IMR-90 (cell line): ENCODE measurements at regions not wholly inside any gene's neighbourhood (a gene's known extent, or its start where the extent isn't known, plus 50 kb on each side); places are given as distances from the start of the nearest gene placed in this dataset.

Source experiments
- BHLHE40 ChIP-seq: fragments of 150-350 bp; IDR thresholded peaks from 2 replicates; pipeline ENCODE4 v1.6.1; 2016; ENCODE audit warnings: mild to moderate bottlenecking, low read depth, low read length
- POLR2A ChIP-seq: IDR thresholded peaks from 2 replicates; pipeline ENCODE4 v1.6.1; 2012; ENCODE audit warnings: mild to moderate bottlenecking, low read depth, low read length
- TF ChIP-seq, protein P1 (sequence below): conservative IDR thresholded peaks from 2 replicates; pipeline ENCODE4 v1.5.1; 2012; ENCODE audit warnings: mild to moderate bottlenecking, low read depth, low read length, improper control_type of control experiment

DNA sequence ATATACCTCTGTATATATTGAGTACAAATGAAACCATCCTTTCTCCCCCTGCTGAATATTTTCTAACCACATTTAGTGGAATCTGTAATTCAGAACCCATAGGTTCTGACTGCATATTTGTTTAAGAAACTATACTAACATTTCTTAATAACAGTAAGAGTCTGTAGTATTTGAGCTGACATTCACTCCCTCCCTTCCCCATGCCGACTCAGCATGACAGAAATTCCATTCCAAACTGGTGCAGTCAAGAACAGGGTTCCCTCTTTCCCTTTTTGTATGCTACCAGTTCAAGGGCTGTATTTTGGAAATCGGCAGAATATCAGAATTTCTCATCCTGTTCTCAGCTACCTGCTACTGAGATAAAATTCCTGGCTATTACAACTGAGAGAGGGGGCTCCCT, 796.6 kb upstream of the DPPA4 start:
- TF ChIP-seq, protein P1, sequence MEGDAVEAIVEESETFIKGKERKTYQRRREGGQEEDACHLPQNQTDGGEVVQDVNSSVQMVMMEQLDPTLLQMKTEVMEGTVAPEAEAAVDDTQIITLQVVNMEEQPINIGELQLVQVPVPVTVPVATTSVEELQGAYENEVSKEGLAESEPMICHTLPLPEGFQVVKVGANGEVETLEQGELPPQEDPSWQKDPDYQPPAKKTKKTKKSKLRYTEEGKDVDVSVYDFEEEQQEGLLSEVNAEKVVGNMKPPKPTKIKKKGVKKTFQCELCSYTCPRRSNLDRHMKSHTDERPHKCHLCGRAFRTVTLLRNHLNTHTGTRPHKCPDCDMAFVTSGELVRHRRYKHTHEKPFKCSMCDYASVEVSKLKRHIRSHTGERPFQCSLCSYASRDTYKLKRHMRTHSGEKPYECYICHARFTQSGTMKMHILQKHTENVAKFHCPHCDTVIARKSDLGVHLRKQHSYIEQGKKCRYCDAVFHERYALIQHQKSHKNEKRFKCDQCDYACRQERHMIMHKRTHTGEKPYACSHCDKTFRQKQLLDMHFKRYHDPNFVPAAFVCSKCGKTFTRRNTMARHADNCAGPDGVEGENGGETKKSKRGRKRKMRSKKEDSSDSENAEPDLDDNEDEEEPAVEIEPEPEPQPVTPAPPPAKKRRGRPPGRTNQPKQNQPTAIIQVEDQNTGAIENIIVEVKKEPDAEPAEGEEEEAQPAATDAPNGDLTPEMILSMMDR, result no peak
- no peak for TF ChIP-seq BHLHE40
- TF ChIP-seq POLR2A, result no peak
